NCI-H526 treated with DMSO at 0.1 percent for 48 hours (cell line): ENCODE measurements at regions not wholly inside any gene's neighbourhood (a gene's known extent, or its start where the extent isn't known, plus 50 kb on each side); places are given as distances from the start of the nearest gene placed in this dataset.

Experiments used
- DNase-seq: peaks from one replicate; lab custom pipeline; 2025; lab: John Stamatoyannopoulos, UW

GRCh38 chr2:37471994-37472393 lies 127.6 kb downstream of the QPCT start:
- no peak for DNase-seq

DNA sequence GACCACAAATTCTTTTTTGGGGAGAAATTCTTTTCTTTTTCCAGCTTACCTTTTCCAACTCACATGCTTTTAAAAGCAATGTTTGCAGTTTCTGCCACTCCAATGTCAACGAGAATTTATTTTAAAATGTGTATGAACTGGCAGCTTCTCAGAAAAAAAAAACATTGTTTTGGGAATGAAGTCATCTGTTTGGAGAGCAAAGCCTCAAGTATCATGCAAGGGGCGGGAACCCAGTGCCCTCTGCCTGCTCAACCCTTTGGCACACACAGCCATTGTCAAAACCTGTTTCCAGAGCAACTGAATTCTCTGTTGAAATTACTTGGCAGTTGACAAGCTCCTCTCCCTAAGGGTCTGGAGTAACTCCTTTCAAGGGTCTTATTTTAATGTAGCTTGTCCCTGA lies 128.5 kb downstream of the QPCT start:
- no peak for DNase-seq

DNA sequence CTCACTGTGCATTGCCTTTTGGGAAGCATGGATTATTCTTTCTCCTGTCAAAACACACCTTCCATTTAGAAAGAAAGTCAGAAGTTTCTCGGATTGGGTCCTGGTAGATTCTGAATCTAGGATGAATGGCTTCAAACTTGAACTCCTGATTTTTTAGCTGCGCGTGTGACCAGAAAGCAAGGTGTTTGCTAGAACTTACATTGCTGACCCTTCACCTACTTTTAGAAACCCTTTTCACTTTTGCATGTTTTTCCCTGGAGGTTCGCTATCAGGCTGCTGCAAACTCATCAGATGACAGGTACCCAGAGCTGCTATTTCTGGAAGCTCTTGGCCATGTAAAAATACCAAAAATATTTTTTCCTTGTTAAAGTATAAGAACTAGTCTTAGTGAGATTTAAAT lies 132.0 kb downstream of the QPCT start:
- DNase-seq: no peak

DNA sequence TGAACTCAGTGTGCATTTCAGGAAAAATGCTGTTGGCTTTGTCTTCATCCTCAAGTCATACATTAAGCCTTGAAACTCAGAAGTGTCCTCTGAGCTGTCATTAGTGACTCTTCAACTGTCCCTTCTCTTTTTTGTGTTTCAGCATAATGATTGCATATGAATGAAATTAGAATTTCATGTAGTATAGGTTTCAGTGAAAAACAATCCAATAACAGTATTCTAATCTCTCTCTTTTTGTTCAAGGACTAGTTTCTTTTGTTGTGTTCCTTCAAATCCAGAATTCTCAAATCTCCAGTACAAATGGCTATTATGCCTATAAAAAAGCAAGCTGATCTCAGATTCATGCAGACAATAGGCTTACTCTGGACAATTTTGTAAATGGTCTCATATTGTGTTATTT lies 133.5 kb downstream of the QPCT start:
- no peak for DNase-seq

DNA sequence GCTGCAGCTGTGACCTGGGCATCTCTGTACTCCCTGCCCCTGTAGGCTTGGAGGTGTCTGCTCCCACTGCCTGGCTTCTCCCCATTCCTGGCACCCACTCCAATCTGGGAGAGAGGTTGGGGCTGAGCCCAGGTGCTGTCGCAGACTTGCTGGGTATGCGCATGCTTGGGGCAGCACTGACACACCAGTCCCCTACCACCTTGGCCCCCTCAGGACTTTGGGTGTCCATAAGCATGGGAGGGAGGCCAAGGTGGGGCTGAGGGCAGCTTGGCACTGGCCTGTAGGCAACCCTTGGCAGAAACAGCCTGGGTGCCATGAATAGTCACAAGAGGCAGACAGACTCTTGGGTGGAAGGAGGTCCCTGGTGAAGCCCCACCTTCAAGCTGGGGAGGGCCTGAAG lies 136.8 kb downstream of the QPCT start:
- DNase-seq: no peak

DNA sequence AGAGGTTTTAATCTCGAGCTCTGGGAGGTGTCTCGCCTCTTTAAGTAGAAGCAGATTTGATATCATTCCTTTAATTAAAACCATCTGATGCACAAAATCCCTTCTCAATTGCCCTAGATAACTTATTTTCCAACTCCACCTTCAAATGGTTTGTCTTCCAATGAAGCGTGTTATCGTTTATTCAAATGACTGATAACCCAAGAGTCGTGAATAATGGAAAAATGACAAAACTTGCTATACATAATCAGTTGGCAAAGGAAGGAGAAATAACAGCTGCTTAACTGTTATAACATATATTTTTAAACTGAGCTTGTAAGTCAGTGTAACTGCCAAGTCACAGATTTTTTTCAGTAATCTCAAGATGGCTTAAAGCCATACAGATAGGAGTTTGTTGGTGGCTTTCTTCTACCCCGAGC lies 144.6 kb downstream of the QPCT start:
- no peak for DNase-seq

- no peak for DNase-seq
Measured at GRCh38 chr2:37489536-37489935, 145.1 kb downstream of the QPCT start.

DNA sequence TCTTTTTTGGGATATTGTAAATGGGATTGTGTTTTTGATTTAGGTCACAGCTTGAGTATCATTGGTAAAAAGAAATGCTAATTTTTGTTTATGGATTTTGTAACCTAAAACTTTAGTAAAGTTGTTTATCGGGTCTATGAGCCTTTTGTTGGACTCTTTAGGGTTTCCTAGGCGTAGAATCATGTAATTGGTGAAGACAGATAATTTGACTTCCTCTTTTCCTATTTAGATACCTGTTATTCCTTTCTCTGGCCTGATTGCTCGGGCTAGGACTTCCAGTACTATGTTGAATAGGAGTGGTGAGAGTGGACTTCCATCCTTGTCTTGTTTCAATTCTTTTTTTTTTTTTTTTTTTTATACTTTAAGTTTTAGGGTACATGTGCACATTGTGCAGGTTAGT lies 149.0 kb downstream of the QPCT start:
- DNase-seq: no peak

GRCh38 chr2:37499113-37499512 lies 154.7 kb downstream of the QPCT start:
- no peak for DNase-seq

DNA sequence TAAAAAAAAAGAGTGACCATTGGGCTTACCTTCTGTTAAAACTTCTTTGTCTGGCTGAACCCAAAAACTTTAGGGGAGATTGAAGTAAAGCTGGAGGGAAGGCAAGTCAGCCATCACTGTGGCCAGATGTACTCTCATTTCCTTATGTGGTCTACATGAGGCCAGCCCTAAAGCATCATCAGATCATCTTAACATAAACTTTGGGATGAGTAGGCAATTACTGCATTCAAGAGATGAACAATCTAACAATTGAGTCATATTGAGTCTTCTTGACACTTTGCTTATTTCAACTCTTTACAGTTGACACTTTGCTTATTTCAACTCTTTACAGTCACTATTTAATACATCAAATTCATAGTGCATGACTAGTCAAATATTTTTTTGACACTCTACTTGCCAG lies 155.6 kb downstream of the QPCT start:
- DNase-seq: no peak

DNA sequence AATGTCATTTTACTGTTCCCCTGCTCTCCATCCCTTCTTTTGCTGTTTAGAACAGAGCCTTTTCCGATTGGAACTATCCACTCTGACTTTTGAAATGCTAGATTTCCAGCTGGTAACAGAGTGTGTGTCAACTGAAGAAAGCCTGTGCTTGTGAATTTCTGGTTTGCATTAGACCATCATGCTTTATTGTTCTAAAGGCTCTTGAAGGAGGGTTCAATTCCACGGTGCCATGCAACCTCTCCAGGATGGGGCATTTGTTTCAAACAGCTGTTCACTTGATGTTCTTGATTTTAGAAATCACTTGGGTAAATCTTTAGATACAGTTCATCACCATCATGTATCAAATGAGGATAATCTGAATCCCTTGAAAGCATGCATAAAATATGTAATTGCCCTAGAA lies 156.7 kb downstream of the QPCT start:
- DNase-seq: no peak

- no peak for DNase-seq
Measured at GRCh38 chr2:37506407-37507050, 162.1 kb downstream of the QPCT start.

DNA sequence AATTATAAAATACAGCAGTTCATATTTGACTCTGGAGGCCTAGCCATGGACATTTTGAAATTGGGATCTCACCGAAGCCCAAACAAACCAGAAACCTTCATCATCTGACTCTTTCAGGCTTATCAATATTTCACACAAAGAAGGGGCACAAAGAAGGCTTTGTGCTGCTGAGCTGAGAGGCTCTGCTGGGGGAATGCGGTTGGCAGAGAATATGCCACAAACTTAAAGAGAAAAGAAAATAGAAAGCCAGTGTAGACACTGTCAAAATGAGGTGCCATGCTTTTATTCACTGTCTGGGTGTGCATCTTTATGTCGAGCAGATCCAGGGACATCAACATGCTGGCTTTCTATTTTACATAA lies 162.6 kb downstream of the QPCT start:
- DNase-seq: no peak

DNA sequence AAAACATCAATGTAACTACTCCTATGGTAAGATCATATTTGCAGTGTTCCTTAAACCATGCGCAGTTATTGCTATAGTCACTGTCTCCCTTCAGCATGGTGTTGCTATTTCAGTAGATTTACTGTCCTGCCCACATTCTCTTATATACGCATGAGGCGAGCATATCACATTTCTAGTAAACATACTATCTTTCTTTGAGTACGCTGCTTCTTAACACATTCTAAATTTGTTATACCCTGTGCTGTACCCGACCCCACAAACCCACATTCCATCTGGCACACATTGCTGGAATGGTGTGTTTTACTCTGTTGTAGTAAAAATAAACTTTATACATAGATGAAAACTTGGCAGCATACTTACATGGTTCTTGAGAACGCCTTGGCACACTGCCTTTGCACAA lies 163.3 kb downstream of the QPCT start:
- no peak for DNase-seq

- DNase-seq: no peak
Measured at GRCh38 chr2:37512971-37513370, 158.5 kb downstream of the CDC42EP3 start.

- DNase-seq: no peak
Measured at GRCh38 chr2:37523814-37524362, 147.6 kb downstream of the CDC42EP3 start.

DNA sequence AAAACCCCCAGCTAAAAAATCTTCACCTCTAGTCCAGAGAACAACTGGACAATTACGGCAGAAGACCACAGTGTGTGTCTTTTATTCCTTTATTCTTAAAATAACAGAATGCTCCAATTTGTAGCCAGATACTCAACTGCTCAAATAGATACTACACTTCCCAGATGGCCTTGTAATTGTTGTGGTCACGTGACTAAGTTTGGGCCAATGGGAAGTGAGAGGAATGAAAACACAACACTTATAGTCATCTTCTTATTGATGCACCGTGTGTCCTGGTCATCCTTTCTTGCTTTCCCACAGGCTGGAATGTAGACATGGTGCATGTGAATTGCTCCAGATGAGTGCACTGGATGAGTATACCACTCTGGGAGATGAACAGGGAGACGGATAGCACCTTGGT lies 145.1 kb downstream of the CDC42EP3 start:
- no peak for DNase-seq

GRCh38 chr2:37526856-37527255 lies 144.6 kb downstream of the CDC42EP3 start:
- DNase-seq: no peak

GRCh38 chr2:37527361-37527760 lies 144.1 kb downstream of the CDC42EP3 start:
- no peak for DNase-seq

DNA sequence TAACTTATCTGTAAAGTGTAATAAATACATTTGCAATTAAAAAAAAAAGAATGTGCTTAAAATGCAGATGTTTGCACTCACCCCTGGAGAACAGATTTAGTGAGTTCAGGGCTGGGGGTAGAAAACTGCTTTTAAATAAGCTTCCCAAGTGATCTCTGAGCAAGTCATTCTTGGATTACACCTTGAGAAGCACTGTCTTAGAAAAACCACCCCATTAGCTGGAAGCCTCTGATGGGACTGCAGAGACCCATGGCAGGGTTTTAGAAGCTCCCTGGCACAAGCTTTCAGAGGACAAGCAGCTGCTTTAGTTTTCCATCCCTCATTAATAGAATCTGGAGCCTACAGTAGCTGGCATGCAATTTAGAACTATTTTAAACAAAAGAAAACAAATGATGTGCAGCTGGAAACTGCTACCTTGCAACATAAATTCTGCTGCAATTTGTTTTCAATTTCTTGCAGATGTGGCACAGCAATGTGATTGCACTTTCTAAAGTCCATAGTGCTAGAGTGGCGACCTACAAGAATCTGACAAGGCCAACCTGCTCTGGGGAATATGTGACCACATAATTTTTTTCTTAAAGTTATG lies 141.5 kb downstream of the CDC42EP3 start:
- no peak for DNase-seq

- DNase-seq: no peak
Measured at GRCh38 chr2:37532503-37532902, 138.9 kb downstream of the CDC42EP3 start.

DNA sequence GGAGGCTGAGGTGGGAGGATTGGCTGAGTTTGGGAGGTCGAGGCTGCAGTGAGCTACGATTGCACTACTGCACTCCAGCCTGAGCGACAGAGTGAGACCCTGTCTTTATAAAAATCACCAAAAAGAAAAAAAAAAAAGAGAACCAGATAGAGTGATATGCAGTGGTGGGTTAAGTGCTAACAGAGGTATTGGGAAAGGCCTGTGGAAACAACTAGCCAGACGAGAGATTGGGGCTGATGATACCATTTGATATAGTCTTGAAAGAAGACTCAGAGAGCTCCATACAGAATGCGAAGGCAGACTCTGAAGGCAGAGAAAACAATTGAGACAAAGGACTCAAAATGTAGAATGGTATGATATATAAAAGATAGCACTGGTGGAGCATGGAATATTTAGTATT lies 134.1 kb downstream of the CDC42EP3 start:
- no peak for DNase-seq

- DNase-seq: no peak
Measured at GRCh38 chr2:37541516-37541915, 129.9 kb downstream of the CDC42EP3 start.

DNA sequence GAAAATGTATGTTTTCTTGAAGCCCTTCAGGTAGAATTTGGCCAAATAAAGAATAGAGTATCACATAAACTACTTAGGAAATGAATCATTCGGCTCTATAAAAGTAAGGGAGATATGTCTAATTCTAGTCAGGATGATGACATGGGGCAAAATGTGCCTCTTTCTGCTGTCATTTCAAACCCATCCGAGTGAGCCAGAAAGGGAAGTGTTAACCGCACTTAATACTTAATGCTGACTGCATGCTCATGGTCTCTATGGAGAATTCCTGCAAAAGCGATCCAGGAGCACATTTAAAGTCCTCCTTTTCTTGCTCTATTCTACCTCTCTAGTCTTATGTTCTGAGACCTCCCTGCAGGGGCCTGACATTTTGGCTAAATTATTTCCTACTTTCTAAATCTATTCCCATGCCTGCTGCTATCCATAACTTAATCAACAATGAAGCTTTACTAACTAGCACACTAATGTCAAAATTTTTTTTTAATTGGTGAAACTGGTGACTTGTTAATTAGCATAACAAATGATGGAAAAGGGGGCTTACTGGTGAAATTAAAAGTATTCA lies 127.4 kb downstream of the CDC42EP3 start:
- no peak for DNase-seq
